Left lung (tissue), 4 donors: ENCODE measurements at regions not wholly inside any gene's neighbourhood (a gene's known extent, or its start where the extent isn't known, plus 50 kb on each side); places are given as distances from the start of the nearest gene placed in this dataset.

Experiments
- ATAC-seq: fragments of 200-7000 bp; cut with Tn5 transposase; one replicate; pipeline ENCODE4 v1.9.1; 2020; ENCODE audit warnings: moderate library complexity
- DNase-seq, 4 donors: peaks; one replicate each; pipeline ENCODE4 v3.0.0-alpha.2; 2013 to 2020
- H3K27ac ChIP-seq, 2 donors: fragments of 200-600 bp; sonication (generic) in 1 of 2; one replicate each; pipeline versions ENCODE4 v1.5.0 to v1.8.0; 2020 to 2021
- H3K27me3 ChIP-seq, 2 donors: fragments of 200-600 bp; sonication (generic) in 1 of 2; one replicate each; pipeline versions ENCODE4 v1.5.0 to v1.8.0; 2020 to 2021
- H3K36me3 ChIP-seq, 2 donors: fragments of 200-600 bp; sonication (generic) in 1 of 2; one replicate each; pipeline versions ENCODE4 v1.5.0 to v1.8.0; 2020 to 2021
- H3K4me1 ChIP-seq, 2 donors: fragments of 200-600 bp; one replicate each; pipeline ENCODE4 v1.8.0; 2021
- H3K4me3 ChIP-seq, 2 donors: fragments of 200-600 bp; sonication (generic) in 1 of 2; one replicate each; pipeline versions ENCODE4 v1.5.0 to v1.8.0; 2020 to 2021; ENCODE audit warnings: mild to moderate bottlenecking in 1 of 2
- H3K9me3 ChIP-seq, 2 donors: fragments of 200-600 bp; sonication (generic) in 1 of 2; one replicate each; pipeline versions ENCODE4 v1.5.0 to v1.8.0; 2020 to 2021
- intact Hi-C, 2 donors: fragments of 100-400 bp; cut with DNase I; formaldehyde crosslinking; loops; one replicate each; pipeline versions ENCODE4 v1.11.2 to v1.14.2; 2022
- TF ChIP-seq, protein P1 (sequence below), 2 donors: fragments of 200-600 bp; sonication (generic) in 1 of 2; IDR thresholded peaks; one replicate each; pipeline versions ENCODE4 v1.5.0 to v1.8.0; 2021; ENCODE audit warnings: antibody characterized with exemption in 2 of 2
- donor health status: DM: no; HTN: yes; CAD: no.
- donor health status: DM: no; HTN: no; CAD: no.

DNA sequence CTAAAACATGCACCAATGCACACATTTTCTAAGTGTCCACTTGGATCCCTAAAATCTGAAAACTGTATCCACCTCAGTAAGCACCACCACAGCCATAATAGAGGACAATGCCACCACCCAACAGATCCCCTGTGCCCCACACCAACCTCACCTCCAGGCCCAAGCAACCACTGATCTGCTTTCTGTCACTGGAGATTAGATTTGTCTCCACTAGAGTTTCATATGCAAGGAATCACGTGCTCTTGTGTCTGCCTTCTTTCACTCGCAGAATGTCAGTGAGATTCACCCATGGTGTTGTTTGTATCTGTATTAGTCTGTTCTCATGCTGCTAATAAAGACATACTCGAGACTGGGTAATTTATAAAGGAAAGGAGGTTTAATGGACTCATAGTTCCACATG, 216.1 kb upstream of the WWC1 start:
- no peaks in the 10 kb centered on the region for H3K36me3 ChIP-seq
- no peak for ATAC-seq
- no peak for DNase-seq
- intact Hi-C loops: no loop called here
- no peaks in the 10 kb centered on the region for H3K4me1 ChIP-seq
- H3K4me3 ChIP-seq: no peak overlapping the region
- H3K27me3 ChIP-seq: no peaks in the 10 kb centered on the region
- H3K27ac ChIP-seq: no peak overlapping the region
- TF ChIP-seq, protein P1, sequence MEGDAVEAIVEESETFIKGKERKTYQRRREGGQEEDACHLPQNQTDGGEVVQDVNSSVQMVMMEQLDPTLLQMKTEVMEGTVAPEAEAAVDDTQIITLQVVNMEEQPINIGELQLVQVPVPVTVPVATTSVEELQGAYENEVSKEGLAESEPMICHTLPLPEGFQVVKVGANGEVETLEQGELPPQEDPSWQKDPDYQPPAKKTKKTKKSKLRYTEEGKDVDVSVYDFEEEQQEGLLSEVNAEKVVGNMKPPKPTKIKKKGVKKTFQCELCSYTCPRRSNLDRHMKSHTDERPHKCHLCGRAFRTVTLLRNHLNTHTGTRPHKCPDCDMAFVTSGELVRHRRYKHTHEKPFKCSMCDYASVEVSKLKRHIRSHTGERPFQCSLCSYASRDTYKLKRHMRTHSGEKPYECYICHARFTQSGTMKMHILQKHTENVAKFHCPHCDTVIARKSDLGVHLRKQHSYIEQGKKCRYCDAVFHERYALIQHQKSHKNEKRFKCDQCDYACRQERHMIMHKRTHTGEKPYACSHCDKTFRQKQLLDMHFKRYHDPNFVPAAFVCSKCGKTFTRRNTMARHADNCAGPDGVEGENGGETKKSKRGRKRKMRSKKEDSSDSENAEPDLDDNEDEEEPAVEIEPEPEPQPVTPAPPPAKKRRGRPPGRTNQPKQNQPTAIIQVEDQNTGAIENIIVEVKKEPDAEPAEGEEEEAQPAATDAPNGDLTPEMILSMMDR (IDR thresholded peaks at IDR 0.05): no peak
- H3K9me3 ChIP-seq: peaks cover 0 to 4% of the 10 kb centered on the region in 2 donors

DNA sequence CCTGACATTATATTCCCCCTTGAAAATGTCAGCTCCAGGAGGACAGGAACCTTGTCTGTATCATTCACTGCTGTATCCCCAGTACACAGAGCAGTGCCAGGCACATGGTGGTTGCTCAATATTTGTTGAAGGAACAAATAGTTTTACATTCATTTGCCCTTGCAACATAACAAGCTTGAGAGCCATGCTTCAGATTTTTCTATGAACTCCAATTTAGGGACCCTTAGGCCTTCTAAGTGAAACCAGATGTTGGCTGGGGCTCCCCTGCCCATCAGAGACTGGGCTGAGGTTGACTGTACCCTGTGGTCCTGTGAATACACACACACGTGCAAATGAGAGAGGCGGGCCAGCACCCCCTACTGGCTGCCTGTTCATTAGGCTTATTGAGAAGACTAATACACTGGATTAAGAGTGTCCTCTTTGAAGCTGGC, 214.9 kb upstream of the WWC1 start:
- TF ChIP-seq, protein P1 (IDR thresholded peaks at IDR 0.05): peak; percentile 14 to 34
- peak in 1 of 4 donors; percentile 44 for DNase-seq
- intact Hi-C loops: no loop called here
- Histone ChIP-seq H3K27ac (no peak overlapping the region), H3K27me3 (no peaks in the 10 kb centered on the region), H3K4me3 (no peak overlapping the region), H3K9me3 (peaks cover 0 to 4% of the 10 kb centered on the region in 2 donors), H3K4me1 (no peaks in the 10 kb centered on the region), H3K36me3 (no peaks in the 10 kb centered on the region)
- ATAC-seq: peak; percentile 60

DNA sequence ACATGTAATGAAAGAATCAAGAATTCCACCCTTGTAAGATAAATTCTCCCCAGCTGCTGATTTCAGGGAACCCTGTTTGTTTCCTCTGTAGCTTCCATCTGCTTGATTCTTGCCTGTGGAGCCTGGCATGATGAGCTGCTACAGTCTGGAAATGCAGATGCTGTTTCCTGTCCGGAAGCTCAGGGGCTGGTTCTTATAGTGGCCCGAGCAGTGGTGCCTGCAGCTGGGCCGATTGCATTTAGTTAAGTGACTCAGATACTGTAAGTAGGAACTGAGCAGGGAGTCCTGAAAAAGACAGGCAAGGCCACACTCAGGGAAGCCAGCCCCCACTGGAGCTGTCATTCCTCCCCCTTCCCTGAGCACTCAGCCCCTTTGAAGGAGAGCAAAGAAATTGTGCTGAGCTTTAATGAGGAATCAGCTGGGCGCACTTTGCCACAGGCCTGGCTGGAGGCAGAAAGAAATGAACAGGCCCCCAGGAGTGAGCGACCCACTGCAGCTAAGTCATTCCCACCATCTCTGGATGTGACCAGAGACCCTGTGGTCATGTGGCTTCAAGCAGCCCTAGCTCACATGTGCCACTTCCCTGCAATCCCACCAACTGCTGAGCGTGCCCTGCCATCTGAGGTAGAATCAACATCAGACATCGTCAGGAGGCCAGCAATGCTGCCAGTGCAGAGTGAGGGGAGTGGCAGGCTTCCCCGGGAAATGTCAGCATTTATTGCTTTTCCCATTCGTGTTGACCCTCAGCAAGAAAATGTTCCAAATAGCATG, 206.0 kb upstream of the WWC1 start:
- TF ChIP-seq, protein P1 (IDR thresholded peaks at IDR 0.05): no peak
- peak in 1 of 4 donors; percentile 53 for DNase-seq
- intact Hi-C loops: no loop called here
- H3K36me3 ChIP-seq: no peaks in the 10 kb centered on the region
- peaks cover 0 to 3% of the 10 kb centered on the region in 2 donors for H3K9me3 ChIP-seq
- no peaks in the 10 kb centered on the region for H3K27me3 ChIP-seq
- H3K27ac ChIP-seq: no peak overlapping the region
- H3K4me3 ChIP-seq: no peak overlapping the region
- ATAC-seq: no peak
- peaks cover 0 to 4% of the 10 kb centered on the region in 2 donors for H3K4me1 ChIP-seq

DNA sequence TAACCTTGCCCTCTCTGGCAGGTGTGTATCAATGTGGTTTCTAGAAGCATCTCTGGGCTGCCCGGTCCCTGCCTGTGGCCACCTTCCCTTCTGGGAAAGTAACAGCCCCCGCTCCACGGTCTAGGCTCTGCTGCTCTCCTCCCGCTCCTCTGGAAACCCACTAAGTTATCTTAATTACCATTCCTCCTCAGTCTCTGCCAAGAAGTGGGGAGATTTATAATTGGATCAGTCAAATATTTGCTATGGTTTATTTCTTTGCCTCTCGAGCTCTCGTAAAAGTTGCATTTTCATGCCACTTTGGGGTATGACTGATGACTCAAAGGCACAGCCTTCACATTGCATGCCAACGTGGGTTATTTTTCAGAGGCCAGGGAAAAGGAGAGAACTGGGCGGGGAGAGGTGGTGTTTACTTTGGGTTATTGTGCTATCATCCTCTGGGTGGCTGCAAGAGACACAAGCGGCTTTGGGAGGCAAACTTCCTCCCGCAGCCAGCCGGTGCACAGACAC, 205.3 kb upstream of the WWC1 start:
- ATAC-seq (peak; percentile 68), DNase-seq (no peak)
- H3K9me3 ChIP-seq: peaks cover 0 to 3% of the 10 kb centered on the region in 2 donors
- H3K4me3 ChIP-seq: no peak overlapping the region
- no peak overlapping the region for H3K27ac ChIP-seq
- intact Hi-C loops: no loop called here
- no peaks in the 10 kb centered on the region for H3K27me3 ChIP-seq
- H3K36me3 ChIP-seq: no peaks in the 10 kb centered on the region
- peaks cover 0 to 4% of the 10 kb centered on the region in 2 donors for H3K4me1 ChIP-seq
- TF ChIP-seq, protein P1 (IDR thresholded peaks at IDR 0.05): no peak

DNA sequence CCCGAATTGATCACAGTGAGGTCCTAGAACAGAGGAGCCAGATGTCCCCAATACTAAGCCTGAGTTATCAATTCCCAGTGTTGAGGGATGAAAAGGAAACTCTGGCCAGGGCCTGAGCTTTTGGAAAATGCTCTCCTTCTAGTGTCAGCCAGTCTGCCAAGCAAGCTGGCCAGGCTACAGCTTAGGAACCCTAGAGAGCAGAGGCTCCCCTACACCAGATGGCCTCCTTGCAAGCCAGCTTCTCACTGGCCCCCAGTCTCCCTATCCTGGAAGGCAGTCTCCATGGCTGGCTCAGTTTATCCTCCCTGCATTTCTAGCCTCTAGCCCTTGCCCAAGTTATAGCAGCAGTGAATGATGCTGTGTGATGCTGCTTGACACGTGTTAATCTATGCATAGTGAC, 204.7 kb upstream of the WWC1 start:
- TF ChIP-seq, protein P1 (IDR thresholded peaks at IDR 0.05): no peak
- DNase-seq (no peak), ATAC-seq (no peak)
- intact Hi-C loops: no loop called here
- no peak overlapping the region for H3K27ac ChIP-seq
- H3K4me3 ChIP-seq: no peak overlapping the region
- no peaks in the 10 kb centered on the region for H3K36me3 ChIP-seq
- no peaks in the 10 kb centered on the region for H3K27me3 ChIP-seq
- H3K4me1 ChIP-seq: peaks cover 0 to 4% of the 10 kb centered on the region in 2 donors
- peaks cover 0 to 3% of the 10 kb centered on the region in 2 donors for H3K9me3 ChIP-seq
